HG03159 (cell line): ENCODE measurements at regions not wholly inside any gene's neighbourhood (a gene's known extent, or its start where the extent isn't known, plus 50 kb on each side); places are given as distances from the start of the nearest gene placed in this dataset.
"Not testable (repeated sequence)": the region's sequence is repeated elsewhere in the genome, so short reads cannot be mapped to it uniquely, and the experiment has no call there.

ENCODE experiments used
- ATAC-seq: cut with Tn5 transposase; IDR thresholded peaks from one replicate; pipeline ENCODE4 v1.9.1; 2021; ENCODE audit warnings: mild to moderate bottlenecking, moderate library complexity; ENCODE audit not compliant: unreplicated experiment

- no peak for ATAC-seq
These were observed 425.1 kb downstream of the GBA3 start for GRCh38 chr4:23117826-23118225.

GRCh38 chr4:23114538-23114937 is 421.8 kb downstream of the GBA3 start:
- ATAC-seq, result no peak

GRCh38 chr4:23113104-23113503 is 420.4 kb downstream of the GBA3 start:
- ATAC-seq, result no peak

GRCh38 chr4:23106516-23106915 is 413.8 kb downstream of the GBA3 start:
- no peak for ATAC-seq

GRCh38 chr4:23105759-23106370 is 413.1 kb downstream of the GBA3 start:
- no peak for ATAC-seq

GRCh38 chr4:23097251-23097650 is 404.5 kb downstream of the GBA3 start:
- ATAC-seq, result no peak

GRCh38 chr4:23091711-23092110 is 399.0 kb downstream of the GBA3 start:
- ATAC-seq, result no peak

- no peak for ATAC-seq
These were observed 392.5 kb downstream of the GBA3 start for GRCh38 chr4:23085249-23085568.

GRCh38 chr4:23084559-23085248 is 392.0 kb downstream of the GBA3 start:
- no peak for ATAC-seq

- no peak for ATAC-seq
These were observed 390.7 kb downstream of the GBA3 start for GRCh38 chr4:23083391-23083790.

GRCh38 chr4:23080171-23080570 is 387.4 kb downstream of the GBA3 start:
- ATAC-seq, result not testable (repeated sequence)

- no peak for ATAC-seq
These were observed 378.3 kb downstream of the GBA3 start for GRCh38 chr4:23070848-23071570.

GRCh38 chr4:23068756-23069155 is 376.0 kb downstream of the GBA3 start:
- no peak for ATAC-seq

GRCh38 chr4:23068287-23068686 is 375.6 kb downstream of the GBA3 start:
- no peak for ATAC-seq

GRCh38 chr4:23062188-23062587 is 369.5 kb downstream of the GBA3 start:
- no peak for ATAC-seq

- no peak for ATAC-seq
These were observed 368.7 kb downstream of the GBA3 start for GRCh38 chr4:23061431-23061830.

GRCh38 chr4:23060776-23061175 is 368.0 kb downstream of the GBA3 start:
- no peak for ATAC-seq

- ATAC-seq, result no peak
These were observed 365.5 kb downstream of the GBA3 start for GRCh38 chr4:23058165-23058776.

- ATAC-seq, result no peak
These were observed 348.8 kb downstream of the GBA3 start for GRCh38 chr4:23041501-23041900.

GRCh38 chr4:23040539-23040938 is 347.8 kb downstream of the GBA3 start:
- no peak for ATAC-seq

- ATAC-seq, result no peak
These were observed 347.1 kb downstream of the GBA3 start for GRCh38 chr4:23039818-23040217.
